Heart right ventricle (tissue), 16 donors: ENCODE measurements at regions not wholly inside any gene's neighbourhood (a gene's known extent, or its start where the extent isn't known, plus 50 kb on each side); places are given as distances from the start of the nearest gene placed in this dataset.

Experiments used
- ATAC-seq, 8 donors: fragments of 200-7000 bp; cut with Tn5 transposase; one replicate each; pipeline ENCODE4 v1.9.1; 2020; ENCODE audit warnings: mild to moderate bottlenecking in 8 of 8, moderate library complexity in 8 of 8, moderate number of reproducible peaks in 1 of 8
- DNase-seq, 2 donors: peaks; one replicate each; pipeline ENCODE4 v3.0.0-alpha.2; 2020
- H3K27ac ChIP-seq, 10 donors: fragments of 200-600 bp; sonication (generic) in 2 of 10; one replicate each; pipeline versions ENCODE4 v1.5.0 to v1.8.0; 2020 to 2022; ENCODE audit warnings: mild to moderate bottlenecking in 3 of 10
- H3K27me3 ChIP-seq, 7 donors: fragments of 200-600 bp; one replicate each; pipeline ENCODE4 v1.8.0; 2021 to 2022; ENCODE audit warnings: mild to moderate bottlenecking in 2 of 7
- H3K36me3 ChIP-seq, 9 donors: fragments of 200-600 bp; sonication (generic) in 1 of 9; one replicate each; pipeline versions ENCODE4 v1.5.0 to v1.8.0; 2020 to 2022; ENCODE audit warnings: mild to moderate bottlenecking in 2 of 9
- H3K4me1 ChIP-seq, 9 donors: fragments of 200-600 bp; sonication (generic) in 1 of 9; one replicate each; pipeline versions ENCODE4 v1.5.0 to v1.8.0; 2020 to 2022; ENCODE audit warnings: mild to moderate bottlenecking in 4 of 9
- H3K4me3 ChIP-seq, 10 donors: fragments of 200-600 bp; sonication (generic) in 2 of 10; one replicate each; pipeline versions ENCODE4 v1.5.0 to v1.8.0; 2020 to 2022; ENCODE audit warnings: mild to moderate bottlenecking in 7 of 10, moderate library complexity in 2 of 10
- H3K9me3 ChIP-seq, 11 donors: fragments of 200-600 bp in 10 of 11; sonication (generic) in 2 of 11; one replicate each; pipeline versions ENCODE4 v1.5.0 to v1.8.0; 2013 to 2022; ENCODE audit warnings: mild to moderate bottlenecking in 2 of 11, control low read depth in 1 of 11, moderate library complexity in 1 of 11
- WGBS, 2 donors: extraction: QIAGEN DNeasy Blood & Tissue Kit; methylation state at CpG; one replicate each; pipeline ENCODE4 v1.1.7; 2013; ENCODE audit warnings: inconsistent platforms in 1 of 2; 5-methylcytosine and 5-hydroxymethylcytosine counted together
- intact Hi-C, 10 donors: fragments of 100-400 bp; cut with DNase I; formaldehyde crosslinking; loops; one replicate each; pipeline versions ENCODE4 v1.11.1 to v1.14.2; 2022
- TF ChIP-seq, protein P1 (sequence below), 9 donors: fragments of 200-600 bp; sonication (generic) in 2 of 9; IDR thresholded peaks; one replicate each; pipeline versions ENCODE4 v1.5.0 to v1.8.0; 2021 to 2022; ENCODE audit warnings: antibody characterized with exemption in 9 of 9, mild to moderate bottlenecking in 5 of 9, moderate library complexity in 1 of 9
- donor health status: Arrhythmogenic right ventricular cardiomyopathy.
- donor health status: ischemic (EF 13 %, LVEDD 7.1; RV severe dilation, severe dysfunction).
- donor health status: healthy with polysubstance abuse.
- donor health status: DM: no; HTN: yes; CAD: no.
- donor health status: DM: no; HTN: no; CAD: no.
- donor health status: ischemic (EF 25% LVEDD 6.9; RV normal size, moderate dysfunction).
- donor health status: ischemic (EF 25% LVEDD 5.7; RV mildly dilated, moderate dysfunction).
- donor health status: healthy.
- donor health status: DM: yes; HTN: yes; CAD: no.
- donor health status: Ischemic cardiomyopathy.
- donor health status: ischemic (EF 35%, LVEDD 5.7; RV mildly dilated, moderate dysfunction).
- donor health status: nonischemic (EF 11% LVEDD 7.7; RV severe dilation, severe dysfunction).
- donor health status: DM: yes; HTN: yes; CAD: no.
- donor health status: PGD.
- donor health status: ischemic (EF 29% LVEDD 5.4; RV normal size, mild dysfunction).
- donor health status: nonischemic (EF 23%, LVEDD 6.1; RV moderate dilation, normal function).

DNA sequence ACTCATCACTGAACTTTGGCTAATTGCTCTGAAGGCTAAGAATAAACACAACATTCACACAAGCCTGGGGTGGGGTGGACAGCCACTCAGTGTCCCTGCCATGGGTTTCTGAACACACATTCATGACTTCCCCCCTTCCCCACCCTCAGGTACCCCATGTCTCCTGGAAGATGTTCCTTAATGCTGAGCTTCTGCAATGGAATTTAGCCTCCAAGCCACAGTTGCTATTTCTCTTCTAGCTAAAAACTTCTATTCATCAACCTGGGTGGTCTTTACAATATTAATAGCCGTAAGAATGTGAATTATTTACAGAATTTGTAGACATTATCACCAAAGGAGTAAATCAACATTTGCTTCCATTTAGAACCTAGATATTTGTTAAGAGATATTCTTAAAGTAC lies 175.1 kb downstream of the ACKR3 start:
- 96 to 97% methylated on average over 1 of the region's 1 CpG for WGBS, 2 donors
- TF ChIP-seq, protein P1, sequence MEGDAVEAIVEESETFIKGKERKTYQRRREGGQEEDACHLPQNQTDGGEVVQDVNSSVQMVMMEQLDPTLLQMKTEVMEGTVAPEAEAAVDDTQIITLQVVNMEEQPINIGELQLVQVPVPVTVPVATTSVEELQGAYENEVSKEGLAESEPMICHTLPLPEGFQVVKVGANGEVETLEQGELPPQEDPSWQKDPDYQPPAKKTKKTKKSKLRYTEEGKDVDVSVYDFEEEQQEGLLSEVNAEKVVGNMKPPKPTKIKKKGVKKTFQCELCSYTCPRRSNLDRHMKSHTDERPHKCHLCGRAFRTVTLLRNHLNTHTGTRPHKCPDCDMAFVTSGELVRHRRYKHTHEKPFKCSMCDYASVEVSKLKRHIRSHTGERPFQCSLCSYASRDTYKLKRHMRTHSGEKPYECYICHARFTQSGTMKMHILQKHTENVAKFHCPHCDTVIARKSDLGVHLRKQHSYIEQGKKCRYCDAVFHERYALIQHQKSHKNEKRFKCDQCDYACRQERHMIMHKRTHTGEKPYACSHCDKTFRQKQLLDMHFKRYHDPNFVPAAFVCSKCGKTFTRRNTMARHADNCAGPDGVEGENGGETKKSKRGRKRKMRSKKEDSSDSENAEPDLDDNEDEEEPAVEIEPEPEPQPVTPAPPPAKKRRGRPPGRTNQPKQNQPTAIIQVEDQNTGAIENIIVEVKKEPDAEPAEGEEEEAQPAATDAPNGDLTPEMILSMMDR (IDR thresholded peaks at IDR 0.05), result no peak
- intact Hi-C loops, result no loop called here

DNA sequence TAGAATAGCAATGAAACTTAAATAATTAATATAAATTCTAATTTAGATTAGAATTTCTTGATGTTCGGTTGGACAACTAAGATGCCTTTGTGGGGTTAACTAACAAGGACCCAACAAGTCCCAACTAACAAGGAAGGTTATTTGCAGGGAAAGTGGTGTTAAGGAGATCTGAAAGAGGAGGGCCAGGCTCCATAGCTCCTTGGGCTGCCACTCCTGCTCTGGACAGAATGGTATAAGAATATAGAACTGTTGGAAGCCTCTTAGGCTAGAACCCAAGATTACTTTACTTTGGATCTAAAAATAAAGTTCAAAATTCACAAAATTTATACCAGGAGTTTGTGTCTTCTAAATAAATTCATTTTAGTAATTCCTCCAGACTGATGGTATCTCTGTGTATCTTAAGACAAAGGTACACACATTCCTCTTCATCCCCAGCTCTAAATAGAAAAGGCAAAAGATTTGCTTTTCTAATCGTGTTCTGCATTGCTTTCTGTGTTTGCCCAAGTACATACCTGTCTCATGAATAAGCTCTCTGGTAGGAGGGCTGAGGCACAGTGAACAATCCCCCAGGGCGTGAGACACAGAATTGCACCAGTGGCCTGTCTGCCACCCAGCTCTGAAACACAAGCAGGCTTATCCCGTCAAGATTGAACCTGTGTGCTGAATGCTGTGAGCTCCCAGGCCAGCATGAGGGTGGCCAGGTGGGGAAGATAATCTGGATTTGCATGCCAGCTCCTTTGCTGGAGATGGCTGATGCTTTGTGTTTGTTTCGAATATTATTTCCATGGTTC lies 176.0 kb downstream of the ACKR3 start:
- H3K27me3 ChIP-seq, result no peaks in the 10 kb centered on the region
- TF ChIP-seq, protein P1 (IDR thresholded peaks at IDR 0.05), result no peak
- ATAC-seq (no peak), DNase-seq (no peak)
- H3K4me1 ChIP-seq, result peaks cover 0 to 42% (median 18%) of the 10 kb centered on the region in 9 donors
- no peak overlapping the region for H3K4me3 ChIP-seq
- no peak overlapping the region for H3K27ac ChIP-seq
- intact Hi-C loops, result no loop called here
- no peaks in the 10 kb centered on the region for H3K36me3 ChIP-seq
- no peaks in the 10 kb centered on the region for H3K9me3 ChIP-seq
- WGBS, 2 donors, result 81 to 85% methylated on average over 5 of the region's 5 CpGs

More for the DNA sequence above, 175.1 kb downstream of the ACKR3 start:
- Histone ChIP-seq H3K36me3 (no peaks in the 10 kb centered on the region), H3K4me1 (peaks cover 0 to 42% (median 22%) of the 10 kb centered on the region in 9 donors), H3K4me3 (no peak overlapping the region), H3K27ac (peak overlapping the region in 1 of 10 donors; percentile 35), H3K27me3 (no peaks in the 10 kb centered on the region), H3K9me3 (no peaks in the 10 kb centered on the region)
- DNase-seq, result no peak
- ATAC-seq, result no peak

DNA sequence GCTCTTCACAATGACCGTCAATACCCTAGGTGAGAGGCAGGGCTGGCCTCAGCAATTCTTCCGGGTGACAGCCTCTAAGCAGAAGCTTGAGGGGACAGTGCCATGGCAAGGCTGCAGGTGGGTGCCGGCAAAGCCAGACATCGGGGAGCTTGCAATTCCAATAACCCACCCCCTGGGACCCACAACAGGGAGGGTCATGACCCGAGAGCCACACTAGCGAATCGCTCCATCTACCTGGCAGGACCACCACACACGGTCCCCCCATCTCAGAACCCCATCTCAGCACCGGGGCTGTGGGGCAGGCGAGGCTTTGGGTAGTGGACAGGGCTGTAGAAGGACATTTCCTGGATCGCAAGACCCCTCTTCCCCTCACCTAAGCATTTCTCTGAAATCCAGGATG lies 177.2 kb downstream of the ACKR3 start:
- Histone ChIP-seq H3K4me1 (peaks cover 0 to 42% (median 17%) of the 10 kb centered on the region in 9 donors), H3K27ac (no peak overlapping the region), H3K36me3 (no peaks in the 10 kb centered on the region), H3K27me3 (no peaks in the 10 kb centered on the region), H3K4me3 (no peak overlapping the region), H3K9me3 (no peaks in the 10 kb centered on the region)
- WGBS, 2 donors, result 96 to 97% methylated on average over 11 of the region's 11 CpGs
- no peak for ATAC-seq
- TF ChIP-seq, protein P1 (IDR thresholded peaks at IDR 0.05), result no peak
- DNase-seq, result no peak
- intact Hi-C loops, result no loop called here

DNA sequence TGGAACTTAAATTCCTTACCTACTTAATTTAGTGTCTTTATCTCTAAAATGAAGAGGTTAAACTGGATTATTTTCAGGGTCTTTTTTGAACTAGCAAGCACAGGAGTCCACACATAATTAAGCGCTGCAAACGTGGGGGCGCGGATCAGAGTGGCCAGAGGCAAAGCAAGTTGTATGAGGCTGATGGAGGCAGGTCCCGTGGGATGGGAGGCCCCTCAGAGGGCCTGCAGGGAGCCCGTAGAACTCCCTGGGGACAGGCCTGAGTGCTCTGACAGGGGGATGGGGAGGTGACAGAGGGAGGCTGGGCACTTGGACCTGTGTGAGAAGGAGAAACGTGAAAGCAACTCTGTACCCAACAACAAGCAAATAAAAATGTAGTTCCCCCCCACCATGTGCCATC lies 177.8 kb downstream of the ACKR3 start:
- no peak overlapping the region for H3K4me3 ChIP-seq
- no peaks in the 10 kb centered on the region for H3K27me3 ChIP-seq
- no peaks in the 10 kb centered on the region for H3K36me3 ChIP-seq
- no peak overlapping the region for H3K27ac ChIP-seq
- no peaks in the 10 kb centered on the region for H3K9me3 ChIP-seq
- 92 to 94% methylated on average over 7 of the region's 7 CpGs for WGBS, 2 donors
- ATAC-seq (no peak), DNase-seq (no peak)
- H3K4me1 ChIP-seq, result peaks cover 0 to 42% (median 17%) of the 10 kb centered on the region in 9 donors
- intact Hi-C loops, result no loop called here
- TF ChIP-seq, protein P1 (IDR thresholded peaks at IDR 0.05), result no peak
